ENCODE measurements at regions not wholly inside any gene's neighbourhood (a gene's known extent, or its start where the extent isn't known, plus 50 kb on each side); places are given as distances from the start of the nearest gene placed in this dataset.

DNA sequence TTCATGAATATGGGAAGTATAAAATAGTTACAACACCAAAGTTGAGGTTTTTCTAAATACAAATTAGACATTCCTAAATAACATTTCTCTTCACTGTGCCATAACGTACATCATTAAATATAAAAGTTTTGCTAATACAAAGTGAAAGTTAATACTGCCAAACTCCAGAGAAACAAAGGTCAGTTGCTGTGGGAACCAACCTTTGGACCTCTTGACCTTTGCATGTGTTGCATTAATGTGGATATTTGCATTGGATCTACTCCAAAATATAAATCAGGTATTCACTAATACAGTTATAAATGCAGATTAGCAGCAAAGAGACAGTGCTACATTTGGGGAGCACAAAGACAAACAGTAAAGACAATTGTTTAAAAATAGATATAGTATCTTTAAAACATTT, 366.0 kb upstream of the USP15 start:
- H3K27ac ChIP-seq (ENCODE audit: low read depth, low read length, poor library complexity, severe bottlenecking): no peak overlapping the region
- H3K4me3 ChIP-seq (ENCODE audit: low read depth, low read length, poor library complexity, severe bottlenecking): no peak overlapping the region
- H3K79me2 ChIP-seq (ENCODE audit: insufficient read depth, low read depth, low read length): no peaks in the 10 kb centered on the region
- H3K4me2 ChIP-seq (ENCODE audit: low read length): no peak overlapping the region
- H4K20me1 ChIP-seq (ENCODE audit: insufficient read depth, low read length): no peaks in the 10 kb centered on the region
- POLR2A ChIA-PET: interaction anchor here (1.4 kb wide), 1 partner anchor 16 kb away, joined by 3 read pairs; no protein-coding TSS in a partner anchor
- H3K9me3 ChIP-seq (ENCODE audit: low read length): no peaks in the 10 kb centered on the region
- H2AFZ ChIP-seq (ENCODE audit: low read length): no peak overlapping the region
- H3K9me2 ChIP-seq (ENCODE audit: insufficient read depth, low read length): no peaks in the 10 kb centered on the region
- intact Hi-C loops (cut with micrococcal nuclease; ENCODE audit: unreplicated experiment): no loop called here
- H3K4me1 ChIP-seq (ENCODE audit: insufficient read depth, low read length, poor library complexity, severe bottlenecking): no peaks in the 10 kb centered on the region
- no peaks in the 10 kb centered on the region for H3K36me3 ChIP-seq (ENCODE audit: insufficient read depth, low read length)
- no peak for TF ChIP-seq EZH2phosphoT487 (IDR thresholded peaks at IDR 0.05; ENCODE audit: borderline replicate concordance, low read depth, low read length)
- TF ChIP-seq, protein P1, sequence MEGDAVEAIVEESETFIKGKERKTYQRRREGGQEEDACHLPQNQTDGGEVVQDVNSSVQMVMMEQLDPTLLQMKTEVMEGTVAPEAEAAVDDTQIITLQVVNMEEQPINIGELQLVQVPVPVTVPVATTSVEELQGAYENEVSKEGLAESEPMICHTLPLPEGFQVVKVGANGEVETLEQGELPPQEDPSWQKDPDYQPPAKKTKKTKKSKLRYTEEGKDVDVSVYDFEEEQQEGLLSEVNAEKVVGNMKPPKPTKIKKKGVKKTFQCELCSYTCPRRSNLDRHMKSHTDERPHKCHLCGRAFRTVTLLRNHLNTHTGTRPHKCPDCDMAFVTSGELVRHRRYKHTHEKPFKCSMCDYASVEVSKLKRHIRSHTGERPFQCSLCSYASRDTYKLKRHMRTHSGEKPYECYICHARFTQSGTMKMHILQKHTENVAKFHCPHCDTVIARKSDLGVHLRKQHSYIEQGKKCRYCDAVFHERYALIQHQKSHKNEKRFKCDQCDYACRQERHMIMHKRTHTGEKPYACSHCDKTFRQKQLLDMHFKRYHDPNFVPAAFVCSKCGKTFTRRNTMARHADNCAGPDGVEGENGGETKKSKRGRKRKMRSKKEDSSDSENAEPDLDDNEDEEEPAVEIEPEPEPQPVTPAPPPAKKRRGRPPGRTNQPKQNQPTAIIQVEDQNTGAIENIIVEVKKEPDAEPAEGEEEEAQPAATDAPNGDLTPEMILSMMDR (conservative IDR thresholded peaks at IDR 0.05; ENCODE audit: low read length): no peak
- CTCF ChIA-PET (ENCODE audit: unreplicated experiment): no interaction called here
- no TSS peak for BruUV-seq (replicated peaks)
- no peak for DNase-seq (ENCODE audit: low spot score)

GRCh38 chr12:61896436-61896835, 363.8 kb upstream of the USP15 start:
- TF ChIP-seq EZH2phosphoT487 (IDR thresholded peaks at IDR 0.05; ENCODE audit: borderline replicate concordance, low read depth, low read length): no peak
- TF ChIP-seq, protein P1 (conservative IDR thresholded peaks at IDR 0.05; ENCODE audit: low read length): no peak
- intact Hi-C loops (cut with micrococcal nuclease; ENCODE audit: unreplicated experiment): no loop called here
- no peaks in the 10 kb centered on the region for H3K79me2 ChIP-seq (ENCODE audit: insufficient read depth, low read depth, low read length)
- no peaks in the 10 kb centered on the region for H3K4me1 ChIP-seq (ENCODE audit: insufficient read depth, low read length, poor library complexity, severe bottlenecking)
- ChIA-PET POLR2A (interaction anchor here (0.7 kb wide), 1 partner anchor 666 kb away, joined by 3 read pairs; no protein-coding TSS in a partner anchor), CTCF (ENCODE audit: unreplicated experiment) (no interaction called here)
- BruUV-seq (replicated peaks): no TSS peak
- H3K9me3 ChIP-seq (ENCODE audit: low read length): no peaks in the 10 kb centered on the region
- no peak overlapping the region for H3K27ac ChIP-seq (ENCODE audit: low read depth, low read length, poor library complexity, severe bottlenecking)
- no peak for DNase-seq (ENCODE audit: low spot score)
- no peak overlapping the region for H2AFZ ChIP-seq (ENCODE audit: low read length)
- no peaks in the 10 kb centered on the region for H4K20me1 ChIP-seq (ENCODE audit: insufficient read depth, low read length)
- no peaks in the 10 kb centered on the region for H3K36me3 ChIP-seq (ENCODE audit: insufficient read depth, low read length)
- H3K4me2 ChIP-seq (ENCODE audit: low read length): no peak overlapping the region
- H3K4me3 ChIP-seq (ENCODE audit: low read depth, low read length, poor library complexity, severe bottlenecking): no peak overlapping the region
- no peaks in the 10 kb centered on the region for H3K9me2 ChIP-seq (ENCODE audit: insufficient read depth, low read length)

DNA sequence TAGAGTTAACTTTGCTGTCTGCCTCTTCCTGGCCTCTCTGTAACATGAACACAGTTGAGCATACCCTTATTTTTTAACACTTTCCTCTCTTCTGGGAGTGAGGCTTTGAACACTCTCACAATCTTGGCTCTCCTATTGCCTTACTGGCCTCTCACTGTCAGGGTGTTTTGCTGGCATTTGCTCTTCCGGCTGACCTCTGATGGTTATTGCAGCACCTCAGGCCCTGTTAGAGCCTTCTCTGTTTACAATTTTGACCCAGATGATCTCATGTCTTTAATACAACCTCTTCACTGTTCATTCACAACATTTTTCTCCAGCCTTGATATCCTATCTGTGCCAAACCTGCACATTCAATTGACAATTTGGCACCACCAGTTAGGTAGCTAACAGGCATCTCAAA, 357.8 kb upstream of the USP15 start:
- no peak for DNase-seq (ENCODE audit: low spot score)
- H3K4me1 ChIP-seq (ENCODE audit: insufficient read depth, low read length, poor library complexity, severe bottlenecking): no peaks in the 10 kb centered on the region
- TF ChIP-seq, protein P1 (conservative IDR thresholded peaks at IDR 0.05; ENCODE audit: low read length): no peak
- no peak for TF ChIP-seq EZH2phosphoT487 (IDR thresholded peaks at IDR 0.05; ENCODE audit: borderline replicate concordance, low read depth, low read length)
- ChIA-PET CTCF (ENCODE audit: unreplicated experiment) (no interaction called here), POLR2A (no interaction called here)
- no peak overlapping the region for H3K27ac ChIP-seq (ENCODE audit: low read depth, low read length, poor library complexity, severe bottlenecking)
- H2AFZ ChIP-seq (ENCODE audit: low read length): no peak overlapping the region
- H4K20me1 ChIP-seq (ENCODE audit: insufficient read depth, low read length): no peaks in the 10 kb centered on the region
- H3K4me2 ChIP-seq (ENCODE audit: low read length): no peak overlapping the region
- H3K9me2 ChIP-seq (ENCODE audit: insufficient read depth, low read length): no peaks in the 10 kb centered on the region
- H3K9me3 ChIP-seq (ENCODE audit: low read length): no peaks in the 10 kb centered on the region
- intact Hi-C loops (cut with micrococcal nuclease; ENCODE audit: unreplicated experiment): no loop called here
- no peak overlapping the region for H3K4me3 ChIP-seq (ENCODE audit: low read depth, low read length, poor library complexity, severe bottlenecking)
- H3K79me2 ChIP-seq (ENCODE audit: insufficient read depth, low read depth, low read length): no peaks in the 10 kb centered on the region
- H3K36me3 ChIP-seq (ENCODE audit: insufficient read depth, low read length): no peaks in the 10 kb centered on the region
- no TSS peak for BruUV-seq (replicated peaks)

All from OCI-LY7 (cell line).